ENCODE measurements at regions not wholly inside any gene's neighbourhood (a gene's known extent, or its start where the extent isn't known, plus 50 kb on each side); places are given as distances from the start of the nearest gene placed in this dataset.
A peak's percentile ranks its signal among the peaks of the same experiment; 100 is the strongest.

- no peak for FAIRE-seq
- H3K27me3 ChIP-seq, result no peaks in the 10 kb centered on the region
- intact Hi-C loops (cut with DNase I), result no loop called here
- TF ChIP-seq CTCF (IDR thresholded peaks at IDR 0.05), result no peak
- no peaks in the 10 kb centered on the region for H3K9me3 ChIP-seq
- no peak overlapping the region for H3K4me3 ChIP-seq
- H3K36me3 ChIP-seq, result no peaks in the 10 kb centered on the region
- no peak for DNase-seq
- H3K4me1 ChIP-seq, result no peaks in the 10 kb centered on the region
- no peak overlapping the region for H3K27ac ChIP-seq
- ATAC-seq, result peak in 1 of 4 donors; percentile 32
Measured at GRCh38 chr1:106954661-106955229, 101.7 kb upstream of the PRMT6 start.

GRCh38 chr1:106956721-106957120 is 99.8 kb upstream of the PRMT6 start:
- no peak for ATAC-seq
- no peaks in the 10 kb centered on the region for H3K36me3 ChIP-seq
- H3K27ac ChIP-seq, result no peak overlapping the region
- no peak for DNase-seq
- no peak for FAIRE-seq
- no peaks in the 10 kb centered on the region for H3K27me3 ChIP-seq
- no peak for TF ChIP-seq CTCF (IDR thresholded peaks at IDR 0.05)
- H3K4me3 ChIP-seq, result no peak overlapping the region
- 72 to 96% methylated on average over 1 of the region's 1 CpG for whole genome bisulfite sequencing, 2 donors
- intact Hi-C loops (cut with DNase I), result no loop called here
- H3K4me1 ChIP-seq, result no peaks in the 10 kb centered on the region
- no peaks in the 10 kb centered on the region for H3K9me3 ChIP-seq

- no peak overlapping the region for H3K27ac ChIP-seq
- H3K27me3 ChIP-seq, result no peaks in the 10 kb centered on the region
- H3K4me1 ChIP-seq, result no peaks in the 10 kb centered on the region
- FAIRE-seq, result no peak
- no peaks in the 10 kb centered on the region for H3K36me3 ChIP-seq
- intact Hi-C loops (cut with DNase I), result no loop called here
- TF ChIP-seq CTCF (IDR thresholded peaks at IDR 0.05), result no peak
- no peak overlapping the region for H3K4me3 ChIP-seq
- DNase-seq, result no peak
- ATAC-seq, result no peak
- 45 to 64% methylated on average over 3 of the region's 3 CpGs for WGBS, 2 donors
- H3K9me3 ChIP-seq, result no peaks in the 10 kb centered on the region
Measured at GRCh38 chr1:106957795-106958194, 98.7 kb upstream of the PRMT6 start.

- Histone ChIP-seq H3K4me3 (no peak overlapping the region), H3K36me3 (no peaks in the 10 kb centered on the region), H3K9me3 (no peaks in the 10 kb centered on the region), H3K27me3 (no peaks in the 10 kb centered on the region), H3K27ac (no peak overlapping the region), H3K4me1 (no peaks in the 10 kb centered on the region)
- no peak for TF ChIP-seq CTCF (IDR thresholded peaks at IDR 0.05)
- no peak for DNase-seq
- WGBS, 2 donors, result 43 to 51% methylated on average over 4 of the region's 4 CpGs
- no peak for FAIRE-seq
- intact Hi-C loops (cut with DNase I), result no loop called here
- ATAC-seq, result no peak
Measured at GRCh38 chr1:106960412-106960811, 96.1 kb upstream of the PRMT6 start.

- H3K9me3 ChIP-seq, result no peaks in the 10 kb centered on the region
- ATAC-seq (no peak), FAIRE-seq (no peak), DNase-seq (no peak)
- H3K4me3 ChIP-seq, result no peak overlapping the region
- H3K36me3 ChIP-seq, result no peaks in the 10 kb centered on the region
- no peaks in the 10 kb centered on the region for H3K27me3 ChIP-seq
- no peaks in the 10 kb centered on the region for H3K4me1 ChIP-seq
- intact Hi-C loops (cut with DNase I), result no loop called here
- TF ChIP-seq CTCF (IDR thresholded peaks at IDR 0.05), result no peak
- H3K27ac ChIP-seq, result no peak overlapping the region
Measured at GRCh38 chr1:106961646-106962045, 94.8 kb upstream of the PRMT6 start.

Data from pancreas (tissue), 10 donors.